ENCODE measurements at regions not wholly inside any gene's neighbourhood (a gene's known extent, or its start where the extent isn't known, plus 50 kb on each side); places are given as distances from the start of the nearest gene placed in this dataset.

- TF ChIP-seq, protein P1, sequence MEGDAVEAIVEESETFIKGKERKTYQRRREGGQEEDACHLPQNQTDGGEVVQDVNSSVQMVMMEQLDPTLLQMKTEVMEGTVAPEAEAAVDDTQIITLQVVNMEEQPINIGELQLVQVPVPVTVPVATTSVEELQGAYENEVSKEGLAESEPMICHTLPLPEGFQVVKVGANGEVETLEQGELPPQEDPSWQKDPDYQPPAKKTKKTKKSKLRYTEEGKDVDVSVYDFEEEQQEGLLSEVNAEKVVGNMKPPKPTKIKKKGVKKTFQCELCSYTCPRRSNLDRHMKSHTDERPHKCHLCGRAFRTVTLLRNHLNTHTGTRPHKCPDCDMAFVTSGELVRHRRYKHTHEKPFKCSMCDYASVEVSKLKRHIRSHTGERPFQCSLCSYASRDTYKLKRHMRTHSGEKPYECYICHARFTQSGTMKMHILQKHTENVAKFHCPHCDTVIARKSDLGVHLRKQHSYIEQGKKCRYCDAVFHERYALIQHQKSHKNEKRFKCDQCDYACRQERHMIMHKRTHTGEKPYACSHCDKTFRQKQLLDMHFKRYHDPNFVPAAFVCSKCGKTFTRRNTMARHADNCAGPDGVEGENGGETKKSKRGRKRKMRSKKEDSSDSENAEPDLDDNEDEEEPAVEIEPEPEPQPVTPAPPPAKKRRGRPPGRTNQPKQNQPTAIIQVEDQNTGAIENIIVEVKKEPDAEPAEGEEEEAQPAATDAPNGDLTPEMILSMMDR (IDR thresholded peaks at IDR 0.05; ENCODE audit: insufficient read depth, low read length, poor library complexity, severe bottlenecking) = no peak
- TF ChIP-seq EZH2phosphoT487 (conservative IDR thresholded peaks at IDR 0.05; ENCODE audit: low read length) = no peak
These were observed 186.1 kb downstream of the ARL4A start for GRCh38 chr7:12873571-12873970.

Measured in SU-DHL-6 (cell line).